K562 (cell line): ENCODE measurements at regions not wholly inside any gene's neighbourhood (a gene's known extent, or its start where the extent isn't known, plus 50 kb on each side); places are given as distances from the start of the nearest gene placed in this dataset.

Source experiments
- ZBTB40 ChIP-seq, 2 experiments: fragments of 450-650 bp in 1 of 2; sonication (generic) in 1 of 2; formaldehyde crosslinking in 1 of 2; IDR thresholded peaks; 2 replicates each; pipeline versions ENCODE4 v1.7.1 to v1.9.0; 2016 to 2022; ENCODE audit warnings: inconsistent platforms in 1 of 2, mild to moderate bottlenecking in 1 of 2, missing genetic modification reagents in 1 of 2

- no peak for TF ChIP-seq ZBTB40 (IDR thresholded peaks at IDR 0.05)
- TF ChIP-seq ZBTB40 (CRISPR knock-in tag; IDR thresholded peaks at IDR 0.05), result no peak
These were observed 103.0 kb upstream of the NAALADL2 start (continued) for GRCh38 chr3:174755833-174756829.
